GM06990 (cell line): ENCODE measurements at regions not wholly inside any gene's neighbourhood (a gene's known extent, or its start where the extent isn't known, plus 50 kb on each side); places are given as distances from the start of the nearest gene placed in this dataset.

Experiments used
- DNase-seq: peaks from one replicate; pipeline ENCODE4 v3.0.0-alpha.2; 2011; ENCODE audit not compliant: insufficient read length; ENCODE audit errors: extremely low read depth
- H3K27me3 ChIP-seq: replicated peaks from 2 replicates; pipeline ENCODE4 v1.6.0; 2011; ENCODE audit warnings: low read length; ENCODE audit not compliant: control insufficient read depth, insufficient read depth
- H3K36me3 ChIP-seq: 2 replicates; pipeline ENCODE4 v1.5.1; 2011; ENCODE audit warnings: low read length; ENCODE audit not compliant: control insufficient read depth, insufficient read depth
- H3K4me3 ChIP-seq: replicated peaks from 2 replicates; pipeline ENCODE4 v1.5.1; 2011; ENCODE audit warnings: low read depth, mild to moderate bottlenecking, control low read depth, low read length
- CTCF ChIP-seq: IDR thresholded peaks from 2 replicates; pipeline ENCODE4 v1.5.1; 2011; ENCODE audit warnings: low read length, control low read depth, mild to moderate bottlenecking, inconsistent platforms; ENCODE audit not compliant: insufficient read depth, poor library complexity, severe bottlenecking

- no peak for DNase-seq
- H3K27me3 ChIP-seq = no peaks in the 10 kb centered on the region
- no peaks in the 10 kb centered on the region for H3K36me3 ChIP-seq
- no peak overlapping the region for H3K4me3 ChIP-seq
- no peak for TF ChIP-seq CTCF
Observed at GRCh38 chr9:80085668-80086067, 513.9 kb downstream of the TLE4 start.

GRCh38 chr9:80082213-80082612 is 510.4 kb downstream of the TLE4 start:
- no peaks in the 10 kb centered on the region for H3K27me3 ChIP-seq
- no peak for DNase-seq
- TF ChIP-seq CTCF = no peak

GRCh38 chr9:80078826-80079225 is 507.1 kb downstream of the TLE4 start:
- no peak overlapping the region for H3K4me3 ChIP-seq
- no peaks in the 10 kb centered on the region for H3K27me3 ChIP-seq
- no peak for DNase-seq
- no peaks in the 10 kb centered on the region for H3K36me3 ChIP-seq
- TF ChIP-seq CTCF = no peak

More at GRCh38 chr9:80082213-80082612, 510.4 kb downstream of the TLE4 start:
- no peak overlapping the region for H3K4me3 ChIP-seq
- no peaks in the 10 kb centered on the region for H3K36me3 ChIP-seq

GRCh38 chr9:80077059-80077458 is 505.3 kb downstream of the TLE4 start:
- Histone ChIP-seq H3K27me3 (no peaks in the 10 kb centered on the region), H3K36me3 (no peaks in the 10 kb centered on the region), H3K4me3 (no peak overlapping the region)
- TF ChIP-seq CTCF = no peak
- no peak for DNase-seq

- Histone ChIP-seq H3K36me3 (no peaks in the 10 kb centered on the region), H3K27me3 (no peaks in the 10 kb centered on the region), H3K4me3 (no peak overlapping the region)
- TF ChIP-seq CTCF = no peak
- no peak for DNase-seq
Observed at GRCh38 chr9:80076162-80076561, 504.4 kb downstream of the TLE4 start.

GRCh38 chr9:80074439-80074838 is 502.7 kb downstream of the TLE4 start:
- no peaks in the 10 kb centered on the region for H3K36me3 ChIP-seq
- no peak overlapping the region for H3K4me3 ChIP-seq
- H3K27me3 ChIP-seq = no peaks in the 10 kb centered on the region
- DNase-seq = no peak
- no peak for TF ChIP-seq CTCF
